ENCODE measurements at regions not wholly inside any gene's neighbourhood (a gene's known extent, or its start where the extent isn't known, plus 50 kb on each side); places are given as distances from the start of the nearest gene placed in this dataset.

DNA sequence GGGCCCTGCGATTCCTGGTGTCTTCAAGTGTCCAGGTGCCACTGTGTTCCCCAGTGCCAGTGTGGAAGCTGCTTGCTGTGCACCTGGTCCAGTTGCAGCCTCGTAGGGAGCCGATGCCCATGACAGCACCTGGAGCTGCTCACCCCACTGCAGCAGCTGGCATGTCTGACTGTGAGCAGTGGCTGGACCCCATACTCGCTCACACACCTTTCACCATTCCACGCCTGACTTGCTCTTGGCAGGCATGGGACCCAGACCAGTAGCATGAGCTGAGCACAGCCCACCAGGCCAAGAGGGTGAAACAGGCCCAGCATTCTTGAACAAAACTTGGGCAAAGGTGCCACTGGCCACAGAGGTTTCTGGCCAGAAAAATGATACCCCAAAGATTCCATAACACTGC lies 124.5 kb upstream of the THY1 start:
- DNase-seq (ENCODE audit: low read depth in 3 of 3) = no peak

DNA sequence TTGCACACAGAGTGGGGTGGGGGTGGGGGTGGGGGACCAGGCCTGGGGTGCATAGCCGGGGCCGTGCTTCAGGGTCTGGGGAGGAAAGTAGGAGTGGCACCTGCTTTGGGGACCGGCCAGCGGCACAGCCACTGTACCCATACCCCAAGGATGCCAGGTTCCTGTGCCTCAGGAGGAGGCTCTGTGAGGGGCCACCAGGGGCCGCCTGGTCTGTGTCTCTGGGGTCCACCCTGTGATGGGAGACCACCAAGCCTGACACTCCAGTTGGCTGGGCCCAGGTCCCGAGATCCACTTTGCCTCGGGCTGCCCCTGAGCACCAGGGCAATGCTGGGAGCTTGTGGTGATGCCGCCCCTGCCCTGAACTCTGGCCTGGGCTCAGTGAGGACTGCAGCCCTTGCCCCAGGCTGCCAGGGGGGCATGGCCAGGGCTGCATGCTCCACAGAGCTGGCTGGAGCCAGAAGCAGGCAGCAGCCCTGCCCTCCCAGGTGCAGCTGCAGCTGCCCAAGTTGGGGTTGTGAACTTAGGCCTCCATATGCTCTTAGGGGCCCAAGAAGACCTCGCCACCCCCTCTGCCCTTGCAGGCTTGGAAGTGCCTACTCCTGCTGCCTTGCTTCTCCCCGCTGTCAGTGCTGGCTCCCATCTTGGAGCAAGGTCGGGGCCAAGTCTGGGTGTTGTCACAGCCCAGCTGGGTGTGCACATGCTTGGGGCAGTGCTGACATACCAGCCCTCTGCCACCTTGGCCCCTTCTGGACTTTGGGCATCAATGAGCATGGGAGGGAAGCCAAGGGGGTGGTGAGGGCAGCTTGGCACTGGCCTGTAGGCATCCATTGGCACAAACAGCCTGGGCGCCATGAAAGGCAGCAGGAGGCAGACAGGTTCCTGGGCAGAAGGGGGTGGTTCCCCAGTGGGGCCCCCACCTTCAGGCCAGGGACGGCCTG lies 123.3 kb upstream of the THY1 start:
- no peak for DNase-seq (ENCODE audit: low read depth in 3 of 3)

DNA sequence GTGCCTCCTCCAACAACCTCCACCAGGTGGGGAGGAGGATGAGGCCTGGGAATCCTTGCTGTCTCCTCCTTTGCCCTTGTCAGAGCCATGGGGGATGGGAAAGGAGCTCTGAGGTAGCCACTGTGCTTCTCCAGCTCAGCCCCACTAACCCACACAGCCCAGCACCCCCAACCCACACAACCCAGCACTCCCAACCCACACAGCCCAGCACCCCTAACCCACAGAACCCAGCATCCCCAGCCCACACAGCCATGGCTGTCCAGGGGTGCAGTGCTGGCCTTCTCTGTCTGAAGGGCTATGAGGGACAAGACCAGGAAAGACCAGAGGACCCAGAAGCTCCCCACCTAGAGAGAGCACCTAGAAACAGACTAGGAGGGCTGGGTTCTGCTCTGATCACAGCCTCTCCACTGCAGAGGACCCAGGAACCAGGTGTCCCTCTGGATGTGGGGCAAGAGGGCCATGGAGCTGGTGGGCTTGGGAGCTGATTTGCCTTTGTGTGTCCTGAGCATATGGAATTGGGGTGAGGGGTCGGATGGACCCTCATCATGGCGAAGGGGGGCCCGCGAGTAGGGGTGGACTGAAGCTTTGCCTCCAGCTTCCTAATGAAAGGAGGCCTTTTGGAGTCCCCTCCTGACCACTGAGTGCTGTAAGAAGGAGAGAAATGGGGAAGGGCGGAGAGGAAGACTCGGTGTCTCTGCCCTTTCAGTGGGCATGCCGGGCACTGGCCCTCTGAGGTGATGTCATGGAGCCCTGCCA lies 117.6 kb upstream of the THY1 start:
- DNase-seq (ENCODE audit: low read depth in 3 of 3) = no peak

DNA sequence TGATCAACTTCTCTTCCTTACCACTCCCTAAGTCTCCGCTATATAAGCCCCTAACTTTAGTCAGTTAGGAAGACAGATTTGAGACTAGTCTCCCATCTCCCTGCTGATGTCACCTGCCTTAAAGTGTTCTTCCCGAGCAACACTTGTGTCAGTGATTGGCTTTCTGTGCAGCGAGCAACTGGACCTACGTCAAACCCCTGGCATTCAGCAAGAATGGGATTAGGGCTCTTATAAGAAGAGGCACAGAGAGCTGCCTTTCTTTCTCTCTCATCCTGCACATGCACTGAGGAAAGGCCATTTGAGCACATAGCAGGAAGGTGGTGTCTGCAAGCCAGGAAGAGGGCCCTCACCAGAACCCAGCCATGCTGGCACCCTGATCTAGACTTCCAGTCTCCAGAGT lies 116.6 kb upstream of the THY1 start:
- no peak for DNase-seq (ENCODE audit: low read depth in 3 of 3)

DNA sequence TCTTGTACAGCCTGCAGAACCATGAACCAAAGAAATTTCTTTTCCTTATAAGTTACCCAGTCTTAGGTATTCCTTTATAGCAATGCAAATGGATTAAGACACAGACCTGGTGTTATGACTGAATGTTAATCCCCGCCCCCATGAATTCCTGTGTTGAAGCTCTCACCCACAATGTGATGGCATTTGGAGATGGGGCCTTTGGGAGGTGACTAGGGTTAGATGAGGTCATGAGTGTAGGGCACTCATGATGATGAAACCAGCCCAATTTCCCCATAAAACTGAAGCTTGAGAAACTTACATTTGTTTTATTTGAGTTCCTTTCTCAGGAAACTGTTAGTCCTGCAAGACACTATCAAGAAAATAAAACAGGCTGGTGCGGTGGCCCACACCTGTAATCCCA lies 115.8 kb upstream of the THY1 start:
- no peak for DNase-seq (ENCODE audit: low read depth in 3 of 3)

DNA sequence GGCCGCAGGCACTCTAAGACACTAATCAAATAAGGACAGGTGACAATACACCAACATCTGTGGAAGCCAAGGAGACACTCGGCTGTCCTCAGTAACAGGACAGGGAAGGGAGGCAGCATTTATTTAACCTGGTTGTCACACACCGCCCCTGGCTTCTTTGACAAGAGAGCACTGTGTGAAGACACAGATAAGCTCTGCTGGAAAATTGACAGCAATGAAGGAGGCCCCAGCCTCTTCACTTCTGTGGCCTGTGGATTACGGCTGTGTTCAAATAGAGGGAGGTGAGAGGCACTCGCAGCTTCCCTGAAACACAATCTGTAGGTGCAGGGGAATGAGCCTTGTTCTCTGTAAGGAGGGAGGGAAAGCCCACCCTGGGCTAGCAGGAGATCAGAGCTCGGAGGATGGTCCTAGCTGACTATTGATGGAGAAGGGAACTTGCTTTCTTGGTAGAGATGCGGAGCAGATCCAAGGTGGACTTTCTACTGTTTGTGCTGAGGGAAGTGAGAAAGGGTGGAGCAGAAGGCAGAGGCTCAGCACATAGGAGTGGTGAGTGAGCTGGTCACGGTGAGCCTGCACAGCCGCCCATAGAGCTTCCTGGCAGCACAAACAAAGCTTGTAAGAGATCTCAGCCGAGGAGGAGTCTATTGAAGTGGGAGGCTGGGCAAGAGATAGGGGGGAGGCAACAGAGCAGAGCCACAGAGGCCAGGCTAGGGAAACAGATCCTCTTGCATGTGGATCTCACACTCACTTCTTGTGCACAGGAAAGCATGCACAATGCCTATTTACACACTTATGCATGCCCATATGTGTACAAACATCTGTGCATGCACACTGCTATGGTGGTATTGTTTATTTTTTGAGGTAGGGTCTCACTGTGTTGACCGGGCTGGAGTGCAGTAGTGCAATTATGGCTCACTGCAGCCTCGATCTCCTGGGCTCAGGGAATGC lies 114.6 kb upstream of the THY1 start:
- DNase-seq (ENCODE audit: low read depth in 3 of 3) = no peak

DNA sequence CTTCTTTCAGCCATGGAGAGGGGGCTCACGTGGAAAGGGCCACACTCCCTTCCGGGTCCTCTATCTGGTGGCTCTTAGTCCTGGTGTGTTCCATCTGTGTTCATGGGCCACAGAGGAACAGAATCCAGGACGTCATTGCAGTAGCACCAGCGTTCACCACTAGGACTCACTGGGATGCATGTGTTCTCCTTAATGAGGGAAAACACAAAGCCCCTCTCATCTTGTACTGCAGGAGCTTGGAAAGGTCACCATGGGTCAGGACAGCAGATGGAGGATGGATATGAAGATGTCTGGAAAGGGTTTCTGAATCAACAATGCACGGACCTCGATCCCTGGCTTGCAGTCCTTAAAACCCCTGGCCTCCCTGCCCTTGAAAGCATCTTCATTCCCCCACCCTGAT lies 113.8 kb upstream of the THY1 start:
- DNase-seq (ENCODE audit: low read depth in 3 of 3) = no peak

DNA sequence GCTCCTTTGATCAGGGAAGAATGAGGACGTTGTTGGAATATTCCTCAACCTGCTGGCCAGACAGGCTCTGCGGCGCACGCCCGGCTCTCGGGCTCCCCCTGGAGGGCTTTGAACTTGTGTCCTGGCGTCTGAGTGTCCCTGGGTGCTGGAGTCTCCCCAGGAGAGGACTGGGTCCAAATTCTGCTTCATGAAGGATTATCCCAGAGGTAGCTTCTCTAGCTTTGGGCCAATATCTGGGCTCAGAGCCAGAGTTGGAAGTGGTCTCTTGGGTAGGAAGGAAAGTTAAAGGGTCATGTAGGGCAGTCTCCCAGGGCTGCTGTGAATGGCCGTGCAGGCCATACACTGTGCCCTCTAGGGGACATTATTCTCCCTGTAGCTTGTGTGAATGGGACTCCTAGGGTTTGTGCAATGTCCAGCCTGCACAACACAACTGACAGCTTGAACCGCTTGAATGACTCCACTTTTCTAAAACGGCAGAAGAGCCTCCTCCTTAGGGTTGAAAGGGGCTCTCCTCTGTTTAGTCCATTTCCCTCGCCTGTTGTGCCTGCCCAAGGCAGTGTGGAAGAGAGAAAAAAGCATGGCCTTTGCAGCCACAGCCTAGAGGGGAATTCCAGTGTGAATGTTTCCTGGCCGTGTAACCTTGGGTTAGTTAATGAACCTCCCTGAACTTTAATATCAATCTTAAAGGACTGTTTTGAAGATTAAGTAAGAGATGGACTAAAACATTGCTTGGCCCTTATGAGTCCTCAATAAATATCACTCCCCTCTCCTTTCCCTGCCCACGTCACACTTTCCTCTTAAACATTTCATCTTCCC lies 111.2 kb upstream of the THY1 start:
- DNase-seq (ENCODE audit: low read depth in 3 of 3) = peak; percentile 9 to 39 (median 13)

DNA sequence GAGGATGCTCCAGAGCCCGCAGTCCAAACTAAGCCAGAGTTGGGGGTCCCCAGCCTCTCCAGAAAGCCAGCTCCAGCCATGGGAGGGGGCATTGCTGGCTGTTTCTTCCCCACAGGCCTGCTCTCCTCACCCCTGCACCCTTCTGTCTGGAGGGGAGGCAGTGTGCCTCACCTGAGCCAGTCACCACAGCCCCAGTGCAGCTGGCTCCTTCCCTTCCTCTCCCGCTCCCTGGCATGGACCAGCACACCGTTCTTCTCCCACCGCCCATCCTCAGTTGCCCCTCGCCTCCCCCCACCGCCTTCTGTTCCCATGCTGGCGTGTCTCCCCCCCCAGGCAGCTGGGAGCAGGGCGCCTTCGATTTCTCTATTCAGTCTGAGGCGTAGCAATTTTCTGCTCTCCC lies 110.5 kb upstream of the THY1 start:
- no peak for DNase-seq (ENCODE audit: low read depth in 3 of 3)

DNA sequence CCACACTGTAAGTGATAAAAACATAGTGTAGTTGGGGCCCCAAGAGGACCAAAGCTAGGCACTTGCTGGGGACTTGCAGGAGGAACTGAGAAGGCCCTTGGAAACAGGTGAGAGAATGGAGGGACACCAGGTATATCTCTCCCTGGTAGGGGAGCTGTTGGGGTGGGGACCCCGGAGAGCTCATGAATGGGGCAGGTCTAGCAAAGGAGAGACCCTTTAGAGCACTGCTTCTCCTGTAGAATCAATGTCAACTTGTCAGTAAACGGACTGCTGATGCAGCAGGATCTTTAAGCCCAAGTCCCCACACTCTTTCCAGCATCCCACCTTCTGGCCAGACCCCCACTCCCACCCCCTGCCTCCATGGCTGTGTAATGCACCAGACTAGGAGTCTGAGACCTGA lies 109.6 kb upstream of the THY1 start:
- no peak for DNase-seq (ENCODE audit: low read depth in 3 of 3)

DNA sequence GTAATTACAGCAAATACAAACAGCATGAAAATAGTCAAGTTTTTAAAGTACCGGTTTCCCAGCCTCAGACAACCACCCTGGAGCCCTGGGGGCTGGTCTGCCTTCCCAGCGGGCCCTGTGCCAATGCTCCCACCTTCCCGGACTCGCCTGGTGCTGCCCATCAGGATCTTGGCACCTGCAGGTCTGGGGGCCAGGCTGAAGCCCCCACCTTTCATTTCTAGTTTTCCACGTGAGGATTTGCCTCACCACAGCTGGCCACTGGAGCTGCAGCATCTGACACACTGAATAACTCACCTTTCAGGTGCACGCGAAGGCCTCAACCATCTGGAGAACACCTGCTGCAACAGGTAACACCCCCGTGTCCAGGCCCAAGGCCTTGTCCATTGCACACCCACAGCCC lies 108.7 kb upstream of the THY1 start:
- no peak for DNase-seq (ENCODE audit: low read depth in 3 of 3)

DNA sequence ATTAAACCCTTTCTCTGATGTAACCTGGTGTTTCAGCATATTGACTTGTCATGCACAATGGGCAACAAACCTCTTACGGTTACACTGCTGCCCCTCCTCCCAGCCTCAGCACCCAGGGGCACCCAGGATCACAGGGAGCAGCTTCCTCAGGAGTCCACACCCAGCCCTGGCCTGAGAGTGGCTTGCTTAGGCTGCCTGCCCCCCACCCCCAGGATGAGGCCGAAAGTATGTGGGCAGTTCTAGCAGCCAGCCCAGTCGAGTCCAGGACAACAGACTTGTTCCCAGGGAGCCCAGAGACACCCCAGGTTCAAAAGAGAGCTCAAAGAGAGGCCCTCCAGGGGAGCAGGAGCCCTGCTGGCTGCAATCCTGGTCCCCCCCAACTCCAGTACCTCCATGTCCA lies 108.1 kb upstream of the THY1 start:
- DNase-seq (ENCODE audit: low read depth in 3 of 3) = no peak

DNA sequence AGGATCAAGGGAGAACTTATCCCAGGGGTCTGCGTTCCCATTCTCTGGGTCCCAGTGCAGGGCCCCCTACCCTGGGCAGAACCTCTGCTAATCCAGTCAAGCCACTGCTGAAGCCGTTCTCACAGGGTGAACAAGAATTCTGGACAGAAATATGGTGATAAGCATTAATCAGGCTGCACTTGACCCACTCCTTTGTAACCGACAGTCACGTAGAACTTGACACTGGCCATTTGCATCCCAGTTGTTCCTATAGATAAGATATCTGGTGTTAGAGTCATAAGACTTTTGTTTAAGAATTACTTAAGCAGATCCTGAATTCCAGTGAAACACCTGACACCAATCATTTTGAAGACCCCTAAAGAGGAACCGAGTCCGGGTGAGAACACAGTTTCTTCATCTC lies 107.5 kb upstream of the THY1 start:
- DNase-seq (ENCODE audit: low read depth in 3 of 3) = no peak

DNA sequence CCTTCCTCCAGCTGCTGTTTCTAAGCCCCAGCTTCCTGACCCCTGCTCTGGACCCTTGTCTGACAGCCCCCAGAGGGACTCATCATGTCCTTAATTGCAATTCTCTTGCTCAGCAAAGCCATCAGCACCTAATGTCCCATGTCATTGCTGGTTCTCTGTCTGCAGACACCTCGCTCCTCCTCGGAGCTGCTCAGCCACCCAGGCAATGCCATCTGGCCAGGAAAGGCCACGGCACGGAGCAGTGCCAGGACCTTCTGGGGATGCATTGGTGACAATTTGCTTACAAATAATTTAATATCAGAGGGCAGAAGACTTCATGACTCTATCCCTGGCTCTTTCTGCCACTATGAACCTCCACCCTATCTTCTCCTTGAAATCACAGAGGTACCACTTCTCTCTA lies 107.0 kb upstream of the THY1 start:
- DNase-seq (ENCODE audit: low read depth in 3 of 3) = no peak

DNA sequence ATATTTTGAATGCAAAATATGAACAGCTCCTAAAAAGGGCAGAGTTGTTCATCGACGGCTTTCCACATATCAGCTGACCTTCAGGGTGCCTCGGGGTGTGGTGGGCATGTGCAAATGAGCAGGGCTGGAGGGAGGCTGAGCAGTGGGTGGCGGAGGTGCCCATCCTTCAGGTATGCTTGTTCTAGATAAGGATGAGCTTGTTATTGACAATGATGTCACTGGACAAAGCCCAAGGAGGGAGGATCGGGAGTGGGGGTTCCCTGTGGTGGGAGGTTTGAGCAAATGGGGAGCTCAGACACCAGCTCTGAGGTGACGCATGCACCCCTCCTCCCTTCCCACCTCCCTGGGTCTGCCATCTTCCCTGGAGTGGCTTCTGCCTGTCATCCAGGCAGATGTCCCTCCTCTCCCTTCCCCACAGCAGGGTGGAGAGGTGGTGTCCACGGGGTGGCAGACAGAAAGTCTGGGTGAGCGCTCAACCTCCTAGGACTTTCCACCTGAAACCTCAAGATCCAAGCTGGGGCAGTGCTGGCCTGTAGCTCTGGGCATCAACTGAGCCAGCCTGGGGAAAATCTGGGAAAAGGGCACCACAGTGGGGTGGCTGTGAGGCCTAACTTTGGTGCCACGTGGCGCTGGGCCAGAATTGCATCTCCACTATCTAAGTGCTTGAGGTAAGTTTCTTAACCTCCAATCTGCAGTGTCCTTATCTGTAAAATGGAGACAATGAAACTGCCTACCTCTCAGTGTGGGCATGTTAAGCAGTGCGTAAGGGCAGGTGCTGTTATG lies 106.3 kb upstream of the THY1 start:
- DNase-seq (ENCODE audit: low read depth in 3 of 3) = no peak

DNA sequence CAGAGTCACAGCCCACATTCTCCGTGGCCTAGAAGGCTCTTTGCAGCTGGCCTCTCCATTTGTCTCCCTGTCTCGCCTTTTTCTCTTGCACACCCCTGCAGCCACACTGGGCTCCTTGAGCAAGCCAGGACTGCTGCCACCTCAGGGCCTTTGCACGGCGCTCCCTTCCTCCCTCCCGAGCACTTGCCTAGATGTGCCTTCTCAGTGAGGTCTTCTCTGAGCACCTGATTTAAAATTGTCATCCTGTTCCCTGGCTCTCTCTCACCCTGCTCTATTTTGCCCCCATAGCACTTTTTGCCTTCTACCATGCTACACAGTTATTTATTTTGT lies 102.9 kb upstream of the THY1 start:
- no peak for DNase-seq (ENCODE audit: low read depth in 3 of 3)

DNA sequence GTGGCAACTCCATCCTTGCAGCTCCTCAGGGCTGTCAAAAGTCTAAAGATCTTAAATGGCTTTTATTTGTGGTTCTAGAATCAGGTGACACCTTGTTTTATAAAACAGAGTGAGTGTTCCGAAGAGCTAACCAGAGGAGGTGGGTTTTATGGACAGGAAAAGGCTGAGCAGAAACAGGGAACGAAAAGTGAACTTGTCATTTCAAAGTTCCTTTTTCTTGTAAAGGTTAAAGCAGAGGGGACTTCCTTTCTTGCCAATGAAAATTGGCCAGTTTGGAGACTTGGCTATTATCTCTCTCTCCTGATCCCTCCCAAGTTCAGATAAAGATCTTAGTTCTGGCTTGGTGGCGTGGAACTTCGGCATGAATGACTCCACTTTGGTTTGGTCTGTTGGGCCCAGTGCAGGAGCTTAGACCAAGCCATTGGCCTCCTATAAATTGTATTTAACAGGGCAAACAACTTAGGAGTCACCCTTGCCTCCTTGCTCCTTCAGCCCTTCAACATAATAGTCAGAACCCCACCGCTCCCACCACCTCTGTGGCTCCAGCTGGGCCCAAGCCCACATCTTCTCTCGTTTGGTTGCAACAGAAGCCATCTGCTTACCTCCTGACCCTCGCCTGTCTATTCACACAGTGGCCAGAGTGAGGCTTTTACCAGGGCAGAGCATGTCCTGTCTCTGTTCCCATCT lies 102.4 kb upstream of the THY1 start:
- DNase-seq (ENCODE audit: low read depth in 3 of 3) = no peak

DNA sequence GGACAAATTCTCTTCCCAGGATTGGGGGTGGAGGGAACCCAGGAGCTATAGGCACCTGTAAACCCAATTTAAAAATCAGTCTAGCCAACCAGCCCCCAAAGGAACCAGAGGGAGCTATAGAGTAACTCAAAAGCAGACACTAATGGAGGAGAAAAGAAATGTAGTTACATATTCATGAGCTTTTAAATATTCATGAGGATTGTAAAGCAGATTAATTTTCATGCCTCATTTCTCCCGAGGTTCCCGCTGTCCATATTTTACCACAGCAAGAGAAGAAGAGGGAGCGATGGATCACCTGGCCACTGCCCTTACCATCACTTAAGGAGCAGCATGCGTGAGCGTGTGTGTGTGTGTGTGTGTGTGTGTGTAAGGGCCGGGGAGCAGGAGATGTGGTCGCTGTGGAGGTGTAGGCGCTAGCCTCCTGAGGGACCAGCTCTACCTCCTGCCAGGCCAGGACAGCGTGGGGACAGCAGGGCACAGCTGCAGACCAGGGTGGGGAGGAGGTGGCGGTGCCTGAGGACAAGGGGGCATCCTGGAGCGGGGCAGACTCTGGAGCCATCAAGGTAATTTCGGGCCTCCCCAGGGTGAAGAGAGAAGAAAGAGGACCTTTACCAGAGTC lies 100.7 kb upstream of the THY1 start:
- no peak for DNase-seq (ENCODE audit: low read depth in 3 of 3)

DNA sequence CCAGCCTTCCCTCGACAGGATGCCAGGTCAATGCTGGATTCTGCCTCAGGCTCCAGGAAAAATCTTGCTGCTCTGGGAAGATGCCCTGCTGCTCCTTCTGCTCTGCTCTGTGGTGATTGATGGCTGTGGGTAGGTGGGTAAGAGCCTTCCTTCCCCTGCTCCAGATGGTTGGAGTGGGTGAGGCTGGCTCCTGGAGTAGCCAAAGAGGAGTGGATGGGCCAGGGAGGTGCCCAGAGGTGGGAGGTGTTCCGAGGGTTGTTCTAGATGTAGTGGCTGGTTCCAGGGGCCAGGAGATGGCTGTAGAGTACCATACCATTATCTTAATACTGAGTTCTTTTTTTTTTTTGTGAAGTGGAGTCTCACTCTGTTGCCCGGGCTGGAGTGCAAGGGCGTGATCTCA lies 99.6 kb upstream of the THY1 start:
- no peak for DNase-seq (ENCODE audit: low read depth in 3 of 3)

DNA sequence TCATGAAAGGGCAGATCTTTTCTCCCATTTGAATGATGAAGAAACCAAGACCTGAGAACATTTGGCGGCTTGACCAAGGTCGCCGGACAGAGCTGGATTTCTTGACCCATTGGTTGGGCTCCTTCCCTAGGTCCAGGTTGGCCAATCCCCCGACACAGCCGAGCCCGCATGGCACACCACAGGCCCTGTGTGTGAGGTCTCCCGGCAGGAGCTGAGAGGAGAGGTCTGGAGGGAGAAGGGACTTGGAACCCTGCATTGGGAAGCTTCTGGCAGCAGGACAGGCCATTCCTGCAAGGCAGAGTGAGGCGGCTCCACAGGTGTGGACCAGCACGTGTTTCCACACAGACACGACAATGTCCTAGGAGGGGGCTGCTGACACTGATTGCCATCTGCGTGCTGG lies 98.6 kb upstream of the THY1 start:
- no peak for DNase-seq (ENCODE audit: low read depth in 3 of 3)

Measured in stimulated activated CD4-positive, alpha-beta T cell treated with anti-CD3 and anti-CD28 coated beads, TNF-alpha, amount 100 ng/mL, for 4 hours (primary cell).